ENCODE measurements at regions not wholly inside any gene's neighbourhood (a gene's known extent, or its start where the extent isn't known, plus 50 kb on each side); places are given as distances from the start of the nearest gene placed in this dataset.
"Not testable (repeated sequence)": the region's sequence is repeated elsewhere in the genome, so short reads cannot be mapped to it uniquely, and the experiment has no call there.

DNA sequence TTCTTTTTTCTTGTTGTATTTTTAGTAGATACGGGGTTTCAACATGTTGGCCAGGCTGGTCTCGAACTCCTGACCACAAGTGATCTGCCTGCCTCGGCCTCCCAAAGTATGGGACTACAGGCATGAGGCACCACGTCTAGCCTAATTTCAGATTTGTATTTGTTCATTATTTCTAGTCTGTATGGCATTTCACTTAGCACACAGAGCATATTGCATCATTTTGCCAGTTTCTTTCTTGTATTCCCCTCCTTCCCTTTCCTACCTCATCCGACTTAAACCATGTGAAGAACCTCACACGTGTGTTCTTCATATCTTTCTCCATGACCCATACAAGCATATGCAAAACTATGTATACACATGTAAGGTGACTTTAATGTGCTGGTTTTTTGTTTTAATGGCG, 470.0 kb downstream of the CBLN4 start:
- TF ChIP-seq POLR2A (IDR thresholded peaks at IDR 0.05; ENCODE audit: extremely low read depth, insufficient read length) = no peak
- no peak for TF ChIP-seq CTCF (IDR thresholded peaks at IDR 0.05; ENCODE audit: low read depth, low read length)

DNA sequence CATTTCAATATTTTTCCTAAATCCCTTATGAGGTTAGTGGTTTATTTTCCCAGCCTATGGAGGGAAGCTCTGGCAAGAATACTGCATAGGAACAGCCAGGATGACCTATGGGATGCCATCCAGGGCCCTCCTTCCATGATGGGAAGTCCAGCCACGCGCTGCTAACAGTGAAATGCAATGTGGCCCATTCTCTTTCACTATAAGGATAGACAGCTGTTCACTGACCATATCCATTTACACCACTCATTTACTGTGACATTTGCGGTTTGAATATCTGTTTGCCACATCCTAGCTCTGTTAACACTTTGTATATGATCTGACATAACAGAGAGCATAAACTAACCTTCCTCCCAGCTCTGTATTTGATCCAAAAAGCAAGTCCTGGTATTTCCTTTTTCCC, 471.7 kb downstream of the CBLN4 start:
- no peak for TF ChIP-seq MYC (IDR thresholded peaks at IDR 0.05; ENCODE audit: low read depth, low read length)
- no peak for TF ChIP-seq MAX (IDR thresholded peaks at IDR 0.05; ENCODE audit: low read depth, low read length)
- TF ChIP-seq POLR2A (IDR thresholded peaks at IDR 0.05; ENCODE audit: extremely low read depth, insufficient read length) = no peak
- no peak for TF ChIP-seq CTCF (IDR thresholded peaks at IDR 0.05; ENCODE audit: low read depth, low read length)
- no peak for DNase-seq (ENCODE audit: low read depth)
- no peak overlapping the region for H3K4me3 ChIP-seq (ENCODE audit: low read depth, low read length)

More for the DNA sequence above, 470.0 kb downstream of the CBLN4 start:
- H3K4me3 ChIP-seq (ENCODE audit: low read depth, low read length) = no peak overlapping the region
- no peak for DNase-seq (ENCODE audit: low read depth)

- no peak for DNase-seq (ENCODE audit: low read depth)
- no peak for TF ChIP-seq MAX (IDR thresholded peaks at IDR 0.05; ENCODE audit: low read depth, low read length)
- no peak for TF ChIP-seq CTCF (IDR thresholded peaks at IDR 0.05; ENCODE audit: low read depth, low read length)
- no peak for TF ChIP-seq POLR2A (IDR thresholded peaks at IDR 0.05; ENCODE audit: extremely low read depth, insufficient read length)
- TF ChIP-seq MYC (IDR thresholded peaks at IDR 0.05; ENCODE audit: low read depth, low read length) = no peak
- H3K4me3 ChIP-seq (ENCODE audit: low read depth, low read length) = no peak overlapping the region
Measured at GRCh38 chr20:55530763-55531162, 474.6 kb downstream of the CBLN4 start.

- no peak for DNase-seq (ENCODE audit: low read depth)
- TF ChIP-seq CTCF (IDR thresholded peaks at IDR 0.05; ENCODE audit: low read depth, low read length) (no peak), MYC (IDR thresholded peaks at IDR 0.05; ENCODE audit: low read depth, low read length) (no peak), POLR2A (IDR thresholded peaks at IDR 0.05; ENCODE audit: extremely low read depth, insufficient read length) (no peak), MAX (IDR thresholded peaks at IDR 0.05; ENCODE audit: low read depth, low read length) (no peak)
- H3K4me3 ChIP-seq (ENCODE audit: low read depth, low read length) = no peak overlapping the region
Measured at GRCh38 chr20:55528482-55528881, 476.8 kb downstream of the CBLN4 start.

- no peak overlapping the region for H3K4me3 ChIP-seq (ENCODE audit: low read depth, low read length)
- DNase-seq (ENCODE audit: low read depth) = no peak
- no peak for TF ChIP-seq MYC (IDR thresholded peaks at IDR 0.05; ENCODE audit: low read depth, low read length)
- no peak for TF ChIP-seq CTCF (IDR thresholded peaks at IDR 0.05; ENCODE audit: low read depth, low read length)
- no peak for TF ChIP-seq MAX (IDR thresholded peaks at IDR 0.05; ENCODE audit: low read depth, low read length)
- TF ChIP-seq POLR2A (IDR thresholded peaks at IDR 0.05; ENCODE audit: extremely low read depth, insufficient read length) = no peak
Measured at GRCh38 chr20:55522296-55522815, 483.0 kb downstream of the CBLN4 start.

- not testable (repeated sequence) for DNase-seq (ENCODE audit: low read depth); H3K4me3 ChIP-seq (ENCODE audit: low read depth, low read length)
Measured at GRCh38 chr20:55517584-55517983, 487.7 kb downstream of the CBLN4 start.
